IMR-90 (cell line): ENCODE measurements at regions not wholly inside any gene's neighbourhood (a gene's known extent, or its start where the extent isn't known, plus 50 kb on each side); places are given as distances from the start of the nearest gene placed in this dataset.

Experiments
- ATAC-seq: fragments of 200-7000 bp; cut with Tn5 transposase; 2 replicates; pipeline ENCODE4 v1.9.1; 2020; ENCODE audit warnings: low read depth, mild to moderate bottlenecking, moderate library complexity
- BruUV-seq: library from RNA; stranded (reverse); fragments of 400-500 nt; replicated peaks from 2 replicates; lab custom pipeline; 2021; lab: Mats Ljungman, UMichigan
- CTCF ChIA-PET: fragments of 300-600 bp; formaldehyde crosslinking; extraction: SDS; loops from one replicate; lab custom pipeline; 2021; ENCODE audit warnings: antibody characterized with exemption; lab: Yijun Ruan, JAX
- POLR2A ChIA-PET: fragments of 300-600 bp; sonication (Branson Sonifier 250); formaldehyde crosslinking; loops from one replicate; lab custom pipeline; 2022; ENCODE audit warnings: antibody characterized with exemption; ENCODE audit not compliant: unreplicated experiment; lab: Charles Lee
- DNase-seq: peaks from one replicate; pipeline ENCODE4 v3.0.0; 2013
- H2AFZ ChIP-seq: replicated peaks from 2 replicates; pipeline ENCODE3; 2013; ENCODE audit warnings: low read length, mild to moderate bottlenecking; ENCODE audit not compliant: poor library complexity
- H2AK5ac ChIP-seq: 2 replicates; pipeline ENCODE4 v1.6.1; 2013; ENCODE audit warnings: low read depth, low read length, inconsistent platforms
- H2AK9ac ChIP-seq: replicated peaks from 2 replicates; pipeline ENCODE3; 2013; ENCODE audit warnings: mild to moderate bottlenecking, low read depth, low read length, moderate library complexity; ENCODE audit not compliant: poor library complexity
- H2BK120ac ChIP-seq: 2 replicates; pipeline ENCODE4 v1.6.1; 2013; ENCODE audit warnings: low read depth, low read length, inconsistent platforms
- H2BK15ac ChIP-seq: 3 replicates; pipeline ENCODE4 v1.6.1; 2013; ENCODE audit warnings: low read depth, low read length, inconsistent platforms
- H2BK20ac ChIP-seq: 2 replicates; pipeline ENCODE4 v1.6.1; 2013; ENCODE audit warnings: low read depth, mild to moderate bottlenecking, inconsistent platforms, low read length, moderate library complexity
- H2BK5ac ChIP-seq: 2 replicates; pipeline ENCODE4 v1.6.1; 2013; ENCODE audit warnings: mild to moderate bottlenecking, low read depth, low read length, inconsistent platforms; ENCODE audit not compliant: poor library complexity, severe bottlenecking
- H3K14ac ChIP-seq: replicated peaks from 2 replicates; pipeline ENCODE4 v1.6.1; 2013; ENCODE audit warnings: low read depth, low read length, inconsistent platforms
- H3K18ac ChIP-seq: 2 replicates; pipeline ENCODE4 v1.6.1; 2013; ENCODE audit warnings: low read depth, low read length, control low read depth
- H3K23ac ChIP-seq: 2 replicates; pipeline ENCODE4 v1.6.1; 2013; ENCODE audit warnings: low read depth, low read length, inconsistent platforms
- H3K27ac ChIP-seq: 2 replicates; pipeline ENCODE4 v1.5.1; 2013; ENCODE audit warnings: mild to moderate bottlenecking, control low read depth, low read length; ENCODE audit not compliant: insufficient read depth
- H3K27me3 ChIP-seq: 2 replicates; pipeline ENCODE4 v1.6.1; 2013; ENCODE audit warnings: low read length; ENCODE audit not compliant: control insufficient read depth, insufficient read depth
- H3K36me3 ChIP-seq: 2 replicates; pipeline ENCODE4 v1.6.1; 2013; ENCODE audit warnings: low read length, mixed read lengths; ENCODE audit not compliant: control insufficient read depth, insufficient read depth
- H3K4ac ChIP-seq: 2 replicates; pipeline ENCODE4 v1.6.1; 2013; ENCODE audit warnings: low read depth, low read length, inconsistent platforms
- H3K4me1 ChIP-seq: 2 replicates; pipeline ENCODE4 v1.6.1; 2013; ENCODE audit warnings: low read length, mixed read lengths; ENCODE audit not compliant: control insufficient read depth, insufficient read depth
- H3K4me2 ChIP-seq: 2 replicates; pipeline ENCODE4 v1.6.1; 2013; ENCODE audit warnings: low read depth, mild to moderate bottlenecking, control low read depth, low read length, moderate library complexity
- H3K4me3 ChIP-seq: 2 replicates; pipeline ENCODE4 v1.5.1; 2013; ENCODE audit warnings: low read depth, mild to moderate bottlenecking, control low read depth, low read length, moderate library complexity; ENCODE audit not compliant: insufficient read depth
- H3K56ac ChIP-seq: 2 replicates; pipeline ENCODE4 v1.6.1; 2013; ENCODE audit warnings: low read length, inconsistent platforms; ENCODE audit not compliant: insufficient read depth; ENCODE audit errors: extremely low read depth
- H3K79me1 ChIP-seq, 2 experiments: 2 replicates each; pipeline ENCODE4 v1.6.1; 2013; ENCODE audit warnings: low read length in 2 of 2, inconsistent platforms in 1 of 2, low read depth in 1 of 2
- H3K9ac ChIP-seq: 2 replicates; pipeline ENCODE4 v1.6.1; 2013; ENCODE audit warnings: low read depth, low read length, control low read depth
- H3K9me1 ChIP-seq: 2 replicates; pipeline ENCODE4 v1.6.1; 2013; ENCODE audit warnings: low read length, inconsistent platforms; ENCODE audit not compliant: insufficient read depth
- H3K9me3 ChIP-seq: 2 replicates; pipeline ENCODE4 v1.6.1; 2013; ENCODE audit warnings: low read length; ENCODE audit not compliant: control insufficient read depth, insufficient read depth
- H4K20me1 ChIP-seq: 2 replicates; pipeline ENCODE4 v1.6.1; 2013; ENCODE audit warnings: low read length, inconsistent platforms; ENCODE audit not compliant: insufficient read depth
- H4K5ac ChIP-seq: 2 replicates; pipeline ENCODE4 v1.6.1; 2013; ENCODE audit warnings: mild to moderate bottlenecking, low read depth, low read length, control low read depth
- H4K8ac ChIP-seq, 2 experiments: 2 replicates each; pipeline ENCODE4 v1.6.1; 2013; ENCODE audit warnings: low read depth in 2 of 2, low read length in 2 of 2, control low read depth in 1 of 2, inconsistent platforms in 1 of 2
- H4K91ac ChIP-seq: 2 replicates; pipeline ENCODE4 v1.6.1; 2013; ENCODE audit warnings: low read depth, low read length, inconsistent platforms; ENCODE audit not compliant: insufficient read depth
- BHLHE40 ChIP-seq: fragments of 150-350 bp; IDR thresholded peaks from 2 replicates; pipeline ENCODE4 v1.6.1; 2016; ENCODE audit warnings: mild to moderate bottlenecking, low read depth, low read length
- CEBPB ChIP-seq: IDR thresholded peaks from 2 replicates; pipeline ENCODE4 v1.6.1; 2012; ENCODE audit warnings: low read depth, low read length, improper control_type of control experiment
- CHD1 ChIP-seq: IDR thresholded peaks from 2 replicates; pipeline ENCODE4 v1.6.1; 2012; ENCODE audit warnings: low read depth, low read length, improper control_type of control experiment
- FOS ChIP-seq: fragments of 150-350 bp; IDR thresholded peaks from 2 replicates; pipeline ENCODE4 v1.6.1; 2016; ENCODE audit warnings: low read depth, low read length
- MAFK ChIP-seq: IDR thresholded peaks from 2 replicates; pipeline ENCODE4 v1.6.1; 2012; ENCODE audit warnings: low read depth, low read length, improper control_type of control experiment
- MAZ ChIP-seq: IDR thresholded peaks from 2 replicates; pipeline ENCODE4 v1.6.1; 2012; ENCODE audit warnings: low read depth, mild to moderate bottlenecking, low read length, improper control_type of control experiment, moderate library complexity, borderline replicate concordance
- MXI1 ChIP-seq: IDR thresholded peaks from 2 replicates; pipeline ENCODE4 v1.6.1; 2012; ENCODE audit warnings: low read depth, mild to moderate bottlenecking, low read length, moderate library complexity, borderline replicate concordance
- NFE2L2 ChIP-seq: fragments of 150-350 bp; IDR thresholded peaks from 2 replicates; pipeline ENCODE4 v1.6.1; 2016; ENCODE audit warnings: low read depth, mild to moderate bottlenecking, low read length
- POLR2A ChIP-seq: IDR thresholded peaks from 2 replicates; pipeline ENCODE4 v1.6.1; 2012; ENCODE audit warnings: mild to moderate bottlenecking, low read depth, low read length
- RAD21 ChIP-seq: IDR thresholded peaks from 2 replicates; pipeline ENCODE4 v1.6.1; 2012; ENCODE audit warnings: low read length, improper control_type of control experiment
- RCOR1 ChIP-seq: IDR thresholded peaks from 2 replicates; pipeline ENCODE4 v1.6.1; 2012; ENCODE audit warnings: mild to moderate bottlenecking, low read length, improper control_type of control experiment; ENCODE audit not compliant: insufficient replicate concordance
- RFX5 ChIP-seq: IDR thresholded peaks from 2 replicates; pipeline ENCODE4 v1.8.0; 2012; ENCODE audit warnings: low read depth, mild to moderate bottlenecking, low read length, moderate library complexity
- SMC3 ChIP-seq: fragments of 150-350 bp; IDR thresholded peaks from 2 replicates; pipeline ENCODE4 v1.6.1; 2016; ENCODE audit warnings: low read depth, mild to moderate bottlenecking, antibody characterized with exemption, low read length, moderate library complexity
- WGBS, 2 experiments: methylation state at CpG; one replicate each; pipeline versions ENCODE4 v1.1.5 to v1.1.7; 2013; ENCODE audit warnings: missing lambda C conversion rate in 2 of 2; ENCODE audit not compliant: insufficient read length in 1 of 2; ENCODE audit errors: extremely low coverage in 2 of 2; 5-methylcytosine and 5-hydroxymethylcytosine counted together
- dilution Hi-C: fragments of 300-500 bp; cut with HindIII; formaldehyde crosslinking; loops from one replicate; pipeline ENCODE4 v1.14.3; 2018; ENCODE audit warnings: low sequenced_read_pairs; ENCODE audit not compliant: unreplicated experiment
- in situ Hi-C: fragments of 300-500 bp; cut with MboI; formaldehyde crosslinking; loops from 3 replicates; pipeline ENCODE4 v1.14.3; 2019; ENCODE audit warnings: low sequenced_read_pairs, inconsistent platforms, mixed read lengths
- intact Hi-C: fragments of 100-400 bp; cut with micrococcal nuclease; formaldehyde crosslinking; loops from 2 replicates; pipeline ENCODE4 v1.10.0; 2022
- TF ChIP-seq, protein P1 (sequence below): fragments of 150-350 bp; IDR thresholded peaks from 2 replicates; pipeline ENCODE4 v1.6.1; 2017; ENCODE audit warnings: mild to moderate bottlenecking, antibody characterized with exemption, low read length, low read depth
- TF ChIP-seq, protein P2 (sequence below): fragments of 150-350 bp; IDR thresholded peaks from 2 replicates; pipeline ENCODE4 v1.6.1; 2016; ENCODE audit warnings: low read depth, mild to moderate bottlenecking, low read length, moderate library complexity, borderline replicate concordance
- TF ChIP-seq, protein P3 (sequence below): conservative IDR thresholded peaks from 2 replicates; pipeline ENCODE4 v1.5.1; 2012; ENCODE audit warnings: mild to moderate bottlenecking, low read depth, low read length, improper control_type of control experiment

DNA sequence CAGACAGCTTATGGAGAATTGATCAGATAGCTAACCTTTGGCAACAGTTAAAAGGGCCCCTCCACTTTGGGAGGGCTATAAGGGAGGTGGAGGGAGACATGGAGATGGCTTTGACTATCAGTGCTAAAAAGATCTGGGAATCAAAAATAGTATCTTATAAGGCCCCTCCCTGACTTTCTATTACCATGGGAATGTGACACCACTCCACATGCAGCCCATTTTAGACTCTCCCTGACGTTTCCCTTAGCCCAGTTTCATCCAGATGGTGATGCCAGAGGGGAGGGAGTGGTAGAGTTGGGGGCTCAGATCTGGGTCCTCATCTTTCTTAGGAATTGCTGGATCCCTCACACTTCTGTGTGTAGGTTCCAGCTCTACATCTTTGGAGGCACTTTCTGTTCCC lies 200.0 kb upstream of the DTNBP1 start:
- no peak overlapping the region for H3K23ac ChIP-seq
- no TSS peak for BruUV-seq
- no peaks in the 10 kb centered on the region for H3K9me1 ChIP-seq
- H3K27me3 ChIP-seq = no peaks in the 10 kb centered on the region; the same call in 1 of the 2 replicates
- H2BK120ac ChIP-seq = no peak overlapping the region
- H3K4me2 ChIP-seq = no peak overlapping the region
- no peak overlapping the region for H3K18ac ChIP-seq
- in situ Hi-C loops = no loop called here
- ATAC-seq (no peak), DNase-seq (no peak)
- no peak overlapping the region for H2AFZ ChIP-seq
- H2BK5ac ChIP-seq = no peak overlapping the region
- H3K27ac ChIP-seq = no peak overlapping the region
- H3K4me3 ChIP-seq = no peak overlapping the region
- TF ChIP-seq MAZ (no peak), SMC3 (no peak), RFX5 (no peak), BHLHE40 (no peak), CHD1 (no peak), RAD21 (no peak), NFE2L2 (no peak), MAFK (no peak), FOS (no peak), CEBPB (no peak), RCOR1 (no peak), POLR2A (no peak), MXI1 (no peak)
- TF ChIP-seq, protein P1, sequence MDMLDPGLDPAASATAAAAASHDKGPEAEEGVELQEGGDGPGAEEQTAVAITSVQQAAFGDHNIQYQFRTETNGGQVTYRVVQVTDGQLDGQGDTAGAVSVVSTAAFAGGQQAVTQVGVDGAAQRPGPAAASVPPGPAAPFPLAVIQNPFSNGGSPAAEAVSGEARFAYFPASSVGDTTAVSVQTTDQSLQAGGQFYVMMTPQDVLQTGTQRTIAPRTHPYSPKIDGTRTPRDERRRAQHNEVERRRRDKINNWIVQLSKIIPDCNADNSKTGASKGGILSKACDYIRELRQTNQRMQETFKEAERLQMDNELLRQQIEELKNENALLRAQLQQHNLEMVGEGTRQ = no peak
- TF ChIP-seq, protein P2, sequence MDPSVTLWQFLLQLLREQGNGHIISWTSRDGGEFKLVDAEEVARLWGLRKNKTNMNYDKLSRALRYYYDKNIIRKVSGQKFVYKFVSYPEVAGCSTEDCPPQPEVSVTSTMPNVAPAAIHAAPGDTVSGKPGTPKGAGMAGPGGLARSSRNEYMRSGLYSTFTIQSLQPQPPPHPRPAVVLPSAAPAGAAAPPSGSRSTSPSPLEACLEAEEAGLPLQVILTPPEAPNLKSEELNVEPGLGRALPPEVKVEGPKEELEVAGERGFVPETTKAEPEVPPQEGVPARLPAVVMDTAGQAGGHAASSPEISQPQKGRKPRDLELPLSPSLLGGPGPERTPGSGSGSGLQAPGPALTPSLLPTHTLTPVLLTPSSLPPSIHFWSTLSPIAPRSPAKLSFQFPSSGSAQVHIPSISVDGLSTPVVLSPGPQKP = no peak
- TF ChIP-seq, protein P3, sequence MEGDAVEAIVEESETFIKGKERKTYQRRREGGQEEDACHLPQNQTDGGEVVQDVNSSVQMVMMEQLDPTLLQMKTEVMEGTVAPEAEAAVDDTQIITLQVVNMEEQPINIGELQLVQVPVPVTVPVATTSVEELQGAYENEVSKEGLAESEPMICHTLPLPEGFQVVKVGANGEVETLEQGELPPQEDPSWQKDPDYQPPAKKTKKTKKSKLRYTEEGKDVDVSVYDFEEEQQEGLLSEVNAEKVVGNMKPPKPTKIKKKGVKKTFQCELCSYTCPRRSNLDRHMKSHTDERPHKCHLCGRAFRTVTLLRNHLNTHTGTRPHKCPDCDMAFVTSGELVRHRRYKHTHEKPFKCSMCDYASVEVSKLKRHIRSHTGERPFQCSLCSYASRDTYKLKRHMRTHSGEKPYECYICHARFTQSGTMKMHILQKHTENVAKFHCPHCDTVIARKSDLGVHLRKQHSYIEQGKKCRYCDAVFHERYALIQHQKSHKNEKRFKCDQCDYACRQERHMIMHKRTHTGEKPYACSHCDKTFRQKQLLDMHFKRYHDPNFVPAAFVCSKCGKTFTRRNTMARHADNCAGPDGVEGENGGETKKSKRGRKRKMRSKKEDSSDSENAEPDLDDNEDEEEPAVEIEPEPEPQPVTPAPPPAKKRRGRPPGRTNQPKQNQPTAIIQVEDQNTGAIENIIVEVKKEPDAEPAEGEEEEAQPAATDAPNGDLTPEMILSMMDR = no peak
- intact Hi-C loops = no loop called here
- dilution Hi-C loops = no loop called here
- no peak overlapping the region for H2BK15ac ChIP-seq
- no peaks in the 10 kb centered on the region for H3K79me1 ChIP-seq
- H4K8ac ChIP-seq = no peak overlapping the region
- ChIA-PET CTCF (interaction anchor here (1.6 kb wide), 1 partner anchor 15 kb away, joined by 3 read pairs; no protein-coding TSS in a partner anchor), POLR2A (no interaction called here)
- H3K4me1 ChIP-seq = no peaks in the 10 kb centered on the region
- no peak overlapping the region for H2BK20ac ChIP-seq
- no peak overlapping the region for H2AK5ac ChIP-seq
- H4K5ac ChIP-seq = no peak overlapping the region
- H3K56ac ChIP-seq = no peak overlapping the region
- H3K36me3 ChIP-seq = no peaks in the 10 kb centered on the region
- H3K9ac ChIP-seq = no peak overlapping the region
- no peak overlapping the region for H4K91ac ChIP-seq
- no peaks in the 10 kb centered on the region for H3K9me3 ChIP-seq
- H2AK9ac ChIP-seq = no peak overlapping the region
- no CpG with 5 or more reads among the region's 1 CpG for WGBS, 2 experiments
- no peak overlapping the region for H3K4ac ChIP-seq
- no peak overlapping the region for H3K14ac ChIP-seq
- no peaks in the 10 kb centered on the region for H4K20me1 ChIP-seq
